GM23338 (cell line): ENCODE measurements at regions not wholly inside any gene's neighbourhood (a gene's known extent, or its start where the extent isn't known, plus 50 kb on each side); places are given as distances from the start of the nearest gene placed in this dataset.

Source experiments
- ATAC-seq: fragments of 200-7000 bp; cut with Tn5 transposase; 3 replicates; pipeline ENCODE4 v1.9.1; 2020
- DNase-seq: peaks from one replicate; pipeline ENCODE4 v3.0.0-alpha.2; 2015; ENCODE audit warnings: low spot score
- H2AFZ ChIP-seq: fragments of 200-600 bp; sonication (generic); 2 replicates; pipeline ENCODE4 v1.8.0; 2016; ENCODE audit warnings: antibody characterized with exemption, mild to moderate bottlenecking, moderate library complexity
- H3F3A ChIP-seq: fragments of 200-600 bp; sonication (generic); replicated peaks from 2 replicates; pipeline ENCODE4 v1.8.0; 2017; ENCODE audit warnings: antibody characterized with exemption, mixed run types, low read depth
- H3K27ac ChIP-seq: fragments of 200-600 bp; sonication (generic); 2 replicates; pipeline ENCODE4 v1.6.1; 2016; ENCODE audit warnings: low read depth
- H3K27me3 ChIP-seq: fragments of 200-600 bp; sonication (generic); 2 replicates; pipeline ENCODE4 v1.8.0; 2016; ENCODE audit warnings: mild to moderate bottlenecking, mixed run types, moderate library complexity; ENCODE audit not compliant: insufficient read depth
- H3K36me3 ChIP-seq: fragments of 200-600 bp; sonication (generic); 2 replicates; pipeline ENCODE4 v1.8.0; 2016; ENCODE audit warnings: mild to moderate bottlenecking; ENCODE audit not compliant: insufficient read depth
- H3K4me1 ChIP-seq: fragments of 200-600 bp; sonication (generic); 2 replicates; pipeline ENCODE4 v1.8.0; 2016; ENCODE audit warnings: mild to moderate bottlenecking, moderate library complexity; ENCODE audit not compliant: insufficient read depth
- H3K4me2 ChIP-seq: fragments of 200-600 bp; sonication (generic); 2 replicates; pipeline ENCODE4 v1.7.1; 2017; ENCODE audit warnings: mixed run types
- H3K4me3 ChIP-seq: fragments of 200-600 bp; sonication (generic); 2 replicates; pipeline ENCODE4 v1.6.1; 2016; ENCODE audit warnings: mixed run types
- H3K79me2 ChIP-seq: fragments of 200-600 bp; sonication (generic); replicated peaks from 2 replicates; pipeline ENCODE4 v1.8.0; 2017; ENCODE audit warnings: mild to moderate bottlenecking; ENCODE audit not compliant: insufficient read depth
- H3K9me2 ChIP-seq: fragments of 200-600 bp; sonication (generic); 2 replicates; pipeline ENCODE4 v1.8.0; 2017; ENCODE audit not compliant: insufficient read depth
- H4K20me1 ChIP-seq: fragments of 200-600 bp; sonication (generic); replicated peaks from 2 replicates; pipeline ENCODE4 v1.8.0; 2017; ENCODE audit warnings: mild to moderate bottlenecking; ENCODE audit not compliant: insufficient read depth
- H3K27ac Mint-ChIP-seq: 2 replicates; pipeline ENCODE4 v1.8.0; 2020; ENCODE audit warnings: inconsistent platforms, mild to moderate bottlenecking, moderate library complexity, mixed read lengths
- H3K27me3 Mint-ChIP-seq: 3 replicates; pipeline ENCODE4 v1.8.0; 2022; ENCODE audit warnings: low read depth, mild to moderate bottlenecking, moderate library complexity, mixed read lengths, inconsistent platforms; ENCODE audit not compliant: insufficient read depth, poor library complexity
- H3K36me3 Mint-ChIP-seq: 3 replicates; pipeline ENCODE4 v1.8.0; 2021; ENCODE audit warnings: low read depth, mild to moderate bottlenecking, inconsistent platforms, moderate library complexity, mixed read lengths
- H3K4me1 Mint-ChIP-seq: 3 replicates; pipeline ENCODE4 v1.8.0; 2020; ENCODE audit warnings: mild to moderate bottlenecking, inconsistent platforms, mixed read lengths
- H3K4me3 Mint-ChIP-seq: 3 replicates; pipeline ENCODE4 v1.8.0; 2021; ENCODE audit warnings: moderate library complexity, mild to moderate bottlenecking, inconsistent platforms, mixed read lengths
- H3K9me3 Mint-ChIP-seq: 3 replicates; pipeline ENCODE4 v1.8.0; 2020; ENCODE audit warnings: moderate library complexity, mild to moderate bottlenecking, inconsistent platforms, mixed read lengths
- EZH2phosphoT487 ChIP-seq: fragments of 200-600 bp; sonication (generic); IDR thresholded peaks from one replicate; pipeline ENCODE4 v1.8.1; 2018; ENCODE audit warnings: antibody characterized with exemption; ENCODE audit not compliant: unreplicated experiment
- JUNB ChIP-seq: IDR thresholded peaks from one replicate; pipeline ENCODE4 v1.6.1; 2016; ENCODE audit warnings: antibody characterized with exemption; ENCODE audit not compliant: unreplicated experiment
- POLR2AphosphoS5 ChIP-seq: IDR thresholded peaks from 2 replicates; pipeline ENCODE4 v1.6.1; 2016; ENCODE audit warnings: antibody characterized with exemption, low read depth
- STAT1 ChIP-seq: IDR thresholded peaks from one replicate; pipeline ENCODE4 v1.6.1; 2016; ENCODE audit warnings: antibody characterized with exemption; ENCODE audit not compliant: unreplicated experiment
- ZNF114 ChIP-seq: fragments of 250-450 bp; sonication (Bioruptor Pico); IDR thresholded peaks from 2 replicates; pipeline ENCODE4 v1.5.0; 2020; ENCODE audit warnings: mild to moderate bottlenecking, moderate library complexity
- TF ChIP-seq, protein P1 (sequence below): fragments of 250-450 bp; sonication (Bioruptor Pico); IDR thresholded peaks from 2 replicates; pipeline ENCODE4 v1.5.0; 2020; ENCODE audit warnings: mild to moderate bottlenecking, moderate library complexity
- TF ChIP-seq, protein P2 (sequence below): IDR thresholded peaks from 2 replicates; pipeline ENCODE4 v1.6.1; 2016; ENCODE audit warnings: antibody characterized with exemption
- TF ChIP-seq, protein P3 (sequence below): IDR thresholded peaks from one replicate; pipeline ENCODE4 v1.6.1; 2018; ENCODE audit warnings: antibody characterized with exemption; ENCODE audit not compliant: unreplicated experiment

DNA sequence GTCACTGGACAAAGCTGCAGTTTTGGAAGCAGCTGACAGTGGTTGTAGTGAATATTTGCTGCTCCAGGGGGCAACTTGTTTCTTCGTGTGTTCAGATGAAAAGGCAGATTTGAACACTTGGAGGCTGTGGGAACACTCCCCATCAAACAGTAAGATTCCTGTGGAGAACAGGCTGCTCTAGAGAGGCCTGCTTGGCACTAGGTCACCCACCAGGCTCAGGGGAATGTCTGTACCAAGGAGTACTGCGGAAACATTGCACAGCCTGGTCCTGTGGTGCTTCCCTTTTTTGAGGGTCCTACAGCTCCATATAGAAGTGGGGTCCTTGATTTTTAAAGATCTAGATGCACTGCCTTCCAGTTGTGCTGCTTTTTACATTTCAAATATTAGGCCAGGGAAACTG is 97.5 kb downstream of the CXCL12 start (continued):
- TF ChIP-seq, protein P1, sequence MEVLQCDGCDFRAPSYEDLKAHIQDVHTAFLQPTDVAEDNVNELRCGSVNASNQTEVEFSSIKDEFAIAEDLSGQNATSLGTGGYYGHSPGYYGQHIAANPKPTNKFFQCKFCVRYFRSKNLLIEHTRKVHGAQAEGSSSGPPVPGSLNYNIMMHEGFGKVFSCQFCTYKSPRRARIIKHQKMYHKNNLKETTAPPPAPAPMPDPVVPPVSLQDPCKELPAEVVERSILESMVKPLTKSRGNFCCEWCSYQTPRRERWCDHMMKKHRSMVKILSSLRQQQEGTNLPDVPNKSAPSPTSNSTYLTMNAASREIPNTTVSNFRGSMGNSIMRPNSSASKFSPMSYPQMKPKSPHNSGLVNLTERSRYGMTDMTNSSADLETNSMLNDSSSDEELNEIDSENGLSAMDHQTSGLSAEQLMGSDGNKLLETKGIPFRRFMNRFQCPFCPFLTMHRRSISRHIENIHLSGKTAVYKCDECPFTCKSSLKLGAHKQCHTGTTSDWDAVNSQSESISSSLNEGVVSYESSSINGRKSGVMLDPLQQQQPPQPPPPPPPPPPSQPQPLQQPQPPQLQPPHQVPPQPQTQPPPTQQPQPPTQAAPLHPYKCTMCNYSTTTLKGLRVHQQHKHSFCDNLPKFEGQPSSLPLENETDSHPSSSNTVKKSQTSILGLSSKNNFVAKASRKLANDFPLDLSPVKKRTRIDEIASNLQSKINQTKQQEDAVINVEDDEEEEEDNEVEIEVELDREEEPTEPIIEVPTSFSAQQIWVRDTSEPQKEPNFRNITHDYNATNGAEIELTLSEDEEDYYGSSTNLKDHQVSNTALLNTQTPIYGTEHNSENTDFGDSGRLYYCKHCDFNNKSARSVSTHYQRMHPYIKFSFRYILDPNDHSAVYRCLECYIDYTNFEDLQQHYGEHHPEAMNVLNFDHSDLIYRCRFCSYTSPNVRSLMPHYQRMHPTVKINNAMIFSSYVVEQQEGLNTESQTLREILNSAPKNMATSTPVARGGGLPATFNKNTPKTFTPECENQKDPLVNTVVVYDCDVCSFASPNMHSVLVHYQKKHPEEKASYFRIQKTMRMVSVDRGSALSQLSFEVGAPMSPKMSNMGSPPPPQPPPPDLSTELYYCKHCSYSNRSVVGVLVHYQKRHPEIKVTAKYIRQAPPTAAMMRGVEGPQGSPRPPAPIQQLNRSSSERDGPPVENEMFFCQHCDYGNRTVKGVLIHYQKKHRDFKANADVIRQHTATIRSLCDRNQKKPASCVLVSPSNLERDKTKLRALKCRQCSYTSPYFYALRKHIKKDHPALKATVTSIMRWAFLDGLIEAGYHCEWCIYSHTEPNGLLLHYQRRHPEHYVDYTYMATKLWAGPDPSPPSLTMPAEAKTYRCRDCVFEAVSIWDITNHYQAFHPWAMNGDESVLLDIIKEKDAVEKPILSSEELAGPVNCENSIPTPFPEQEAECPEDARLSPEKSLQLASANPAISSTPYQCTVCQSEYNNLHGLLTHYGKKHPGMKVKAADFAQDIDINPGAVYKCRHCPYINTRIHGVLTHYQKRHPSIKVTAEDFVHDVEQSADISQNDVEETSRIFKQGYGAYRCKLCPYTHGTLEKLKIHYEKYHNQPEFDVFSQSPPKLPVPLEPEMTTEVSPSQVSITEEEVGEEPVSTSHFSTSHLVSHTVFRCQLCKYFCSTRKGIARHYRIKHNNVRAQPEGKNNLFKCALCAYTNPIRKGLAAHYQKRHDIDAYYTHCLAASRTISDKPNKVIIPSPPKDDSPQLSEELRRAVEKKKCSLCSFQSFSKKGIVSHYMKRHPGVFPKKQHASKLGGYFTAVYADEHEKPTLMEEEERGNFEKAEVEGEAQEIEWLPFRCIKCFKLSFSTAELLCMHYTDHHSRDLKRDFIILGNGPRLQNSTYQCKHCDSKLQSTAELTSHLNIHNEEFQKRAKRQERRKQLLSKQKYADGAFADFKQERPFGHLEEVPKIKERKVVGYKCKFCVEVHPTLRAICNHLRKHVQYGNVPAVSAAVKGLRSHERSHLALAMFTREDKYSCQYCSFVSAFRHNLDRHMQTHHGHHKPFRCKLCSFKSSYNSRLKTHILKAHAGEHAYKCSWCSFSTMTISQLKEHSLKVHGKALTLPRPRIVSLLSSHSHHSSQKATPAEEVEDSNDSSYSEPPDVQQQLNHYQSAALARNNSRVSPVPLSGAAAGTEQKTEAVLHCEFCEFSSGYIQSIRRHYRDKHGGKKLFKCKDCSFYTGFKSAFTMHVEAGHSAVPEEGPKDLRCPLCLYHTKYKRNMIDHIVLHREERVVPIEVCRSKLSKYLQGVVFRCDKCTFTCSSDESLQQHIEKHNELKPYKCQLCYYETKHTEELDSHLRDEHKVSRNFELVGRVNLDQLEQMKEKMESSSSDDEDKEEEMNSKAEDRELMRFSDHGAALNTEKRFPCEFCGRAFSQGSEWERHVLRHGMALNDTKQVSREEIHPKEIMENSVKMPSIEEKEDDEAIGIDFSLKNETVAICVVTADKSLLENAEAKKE (CRISPR knock-in tag), result no peak
- TF ChIP-seq STAT1 (no peak), ZNF114 (CRISPR knock-in tag) (no peak), EZH2phosphoT487 (no peak), POLR2AphosphoS5 (no peak)
- TF ChIP-seq, protein P2, sequence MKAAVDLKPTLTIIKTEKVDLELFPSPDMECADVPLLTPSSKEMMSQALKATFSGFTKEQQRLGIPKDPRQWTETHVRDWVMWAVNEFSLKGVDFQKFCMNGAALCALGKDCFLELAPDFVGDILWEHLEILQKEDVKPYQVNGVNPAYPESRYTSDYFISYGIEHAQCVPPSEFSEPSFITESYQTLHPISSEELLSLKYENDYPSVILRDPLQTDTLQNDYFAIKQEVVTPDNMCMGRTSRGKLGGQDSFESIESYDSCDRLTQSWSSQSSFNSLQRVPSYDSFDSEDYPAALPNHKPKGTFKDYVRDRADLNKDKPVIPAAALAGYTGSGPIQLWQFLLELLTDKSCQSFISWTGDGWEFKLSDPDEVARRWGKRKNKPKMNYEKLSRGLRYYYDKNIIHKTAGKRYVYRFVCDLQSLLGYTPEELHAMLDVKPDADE, result no peak

DNA sequence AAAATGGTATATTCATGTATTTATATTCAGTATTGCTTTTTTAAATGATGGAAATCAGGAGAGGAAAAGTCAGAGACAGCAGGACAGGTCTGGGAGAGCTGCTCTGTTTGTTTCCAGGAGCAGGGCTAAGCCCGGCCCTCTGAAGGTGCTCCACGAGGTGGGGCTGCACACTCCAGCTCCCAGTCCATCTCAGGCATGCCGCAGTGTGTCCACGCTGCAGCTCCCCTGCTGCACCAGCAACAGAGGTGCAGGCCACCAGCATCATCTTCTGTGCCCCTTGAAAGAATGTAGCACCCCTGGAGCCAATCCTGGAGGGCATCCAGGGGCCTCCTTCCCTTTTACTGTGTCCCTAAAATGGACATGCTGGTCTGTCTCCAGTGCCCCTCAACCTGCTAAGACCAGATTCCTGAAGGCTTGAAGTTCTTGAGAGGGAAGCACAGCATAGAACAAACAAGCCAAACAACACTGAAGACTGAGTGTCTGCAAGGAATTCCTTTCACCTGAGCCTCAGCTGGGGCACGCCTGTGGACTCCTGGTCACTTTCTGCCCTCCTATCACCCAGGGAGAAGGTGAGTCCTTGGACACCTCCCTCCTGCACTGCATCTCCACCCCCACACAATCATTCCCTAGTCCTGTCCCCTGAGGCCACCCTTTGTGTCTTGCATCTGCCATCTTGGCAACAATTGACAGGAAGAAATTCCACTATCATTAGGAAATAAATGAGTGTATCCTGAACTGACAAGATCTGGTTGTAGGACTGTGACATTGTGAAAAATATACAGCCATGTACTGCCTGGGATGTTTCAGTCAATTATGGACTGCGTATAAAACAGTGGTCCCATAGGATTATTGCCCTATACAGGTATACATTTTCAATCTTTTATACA is 100.5 kb downstream of the CXCL12 start:
- no peak overlapping the region for H3K4me3 ChIP-seq
- H3F3A ChIP-seq, result no peaks in the 10 kb centered on the region
- H3K27me3 Mint-ChIP-seq, result peaks cover 2% of the 10 kb centered on the region
- no peak overlapping the region for H3K4me2 ChIP-seq
- no peak overlapping the region for H3K4me3 Mint-ChIP-seq
- no peaks in the 10 kb centered on the region for H4K20me1 ChIP-seq
- no peaks in the 10 kb centered on the region; the same call in 2 of the 3 replicates for H3K9me3 Mint-ChIP-seq
- no peak overlapping the region for H3K27ac Mint-ChIP-seq
- DNase-seq, result no peak
- H3K36me3 ChIP-seq, result no peaks in the 10 kb centered on the region
- H3K4me1 Mint-ChIP-seq, result peaks cover 26% of the 10 kb centered on the region
- no peaks in the 10 kb centered on the region for H3K36me3 Mint-ChIP-seq
- H2AFZ ChIP-seq, result no peak overlapping the region
- H3K27ac ChIP-seq, result no peak overlapping the region
- H3K79me2 ChIP-seq, result no peaks in the 10 kb centered on the region
- ATAC-seq, result no peak
- no peaks in the 10 kb centered on the region for H3K27me3 ChIP-seq
- H3K4me1 ChIP-seq, result 0 out of 2 replicates have a peak, but pooled peaks cover 11% of the 10 kb centered on the region
- H3K9me2 ChIP-seq, result 0 out of 2 replicates have a peak, but pooled peaks cover 3% of the 10 kb centered on the region
- TF ChIP-seq, protein P3, sequence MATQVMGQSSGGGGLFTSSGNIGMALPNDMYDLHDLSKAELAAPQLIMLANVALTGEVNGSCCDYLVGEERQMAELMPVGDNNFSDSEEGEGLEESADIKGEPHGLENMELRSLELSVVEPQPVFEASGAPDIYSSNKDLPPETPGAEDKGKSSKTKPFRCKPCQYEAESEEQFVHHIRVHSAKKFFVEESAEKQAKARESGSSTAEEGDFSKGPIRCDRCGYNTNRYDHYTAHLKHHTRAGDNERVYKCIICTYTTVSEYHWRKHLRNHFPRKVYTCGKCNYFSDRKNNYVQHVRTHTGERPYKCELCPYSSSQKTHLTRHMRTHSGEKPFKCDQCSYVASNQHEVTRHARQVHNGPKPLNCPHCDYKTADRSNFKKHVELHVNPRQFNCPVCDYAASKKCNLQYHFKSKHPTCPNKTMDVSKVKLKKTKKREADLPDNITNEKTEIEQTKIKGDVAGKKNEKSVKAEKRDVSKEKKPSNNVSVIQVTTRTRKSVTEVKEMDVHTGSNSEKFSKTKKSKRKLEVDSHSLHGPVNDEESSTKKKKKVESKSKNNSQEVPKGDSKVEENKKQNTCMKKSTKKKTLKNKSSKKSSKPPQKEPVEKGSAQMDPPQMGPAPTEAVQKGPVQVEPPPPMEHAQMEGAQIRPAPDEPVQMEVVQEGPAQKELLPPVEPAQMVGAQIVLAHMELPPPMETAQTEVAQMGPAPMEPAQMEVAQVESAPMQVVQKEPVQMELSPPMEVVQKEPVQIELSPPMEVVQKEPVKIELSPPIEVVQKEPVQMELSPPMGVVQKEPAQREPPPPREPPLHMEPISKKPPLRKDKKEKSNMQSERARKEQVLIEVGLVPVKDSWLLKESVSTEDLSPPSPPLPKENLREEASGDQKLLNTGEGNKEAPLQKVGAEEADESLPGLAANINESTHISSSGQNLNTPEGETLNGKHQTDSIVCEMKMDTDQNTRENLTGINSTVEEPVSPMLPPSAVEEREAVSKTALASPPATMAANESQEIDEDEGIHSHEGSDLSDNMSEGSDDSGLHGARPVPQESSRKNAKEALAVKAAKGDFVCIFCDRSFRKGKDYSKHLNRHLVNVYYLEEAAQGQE, result no peak
- TF ChIP-seq STAT1, result no peak
- TF ChIP-seq JUNB, result no peak
